Liver (tissue), 3 donors: ENCODE measurements at regions not wholly inside any gene's neighbourhood (a gene's known extent, or its start where the extent isn't known, plus 50 kb on each side); places are given as distances from the start of the nearest gene placed in this dataset.

Experiments used
- GABPA ChIP-seq, 2 donors: IDR thresholded peaks in 1 of 2; conservative IDR thresholded peaks in 1 of 2; 2 replicates each; pipeline ENCODE4 v1.6.1; 2016; ENCODE audit warnings: antibody characterized with exemption in 2 of 2, mild to moderate bottlenecking in 1 of 2, moderate library complexity in 1 of 2
- JUND ChIP-seq, 2 donors: IDR thresholded peaks; 2 replicates each; pipeline ENCODE4 v1.6.1; 2016; ENCODE audit warnings: antibody characterized with exemption in 2 of 2
- RAD21 ChIP-seq, 2 donors: IDR thresholded peaks; 2 replicates each; pipeline ENCODE4 v1.6.1; 2016; ENCODE audit warnings: antibody characterized with exemption in 2 of 2, mild to moderate bottlenecking in 2 of 2
- RXRA ChIP-seq, 2 donors: IDR thresholded peaks; 2 replicates each; pipeline ENCODE4 v1.6.1; 2017 to 2018; ENCODE audit warnings: antibody characterized with exemption in 2 of 2, mild to moderate bottlenecking in 1 of 2
- TAF1 ChIP-seq: conservative IDR thresholded peaks from 2 replicates; pipeline ENCODE4 v1.6.1; 2016; ENCODE audit warnings: antibody characterized with exemption, mild to moderate bottlenecking
- TF ChIP-seq, protein P1 (sequence below): fragments of 150-350 bp; IDR thresholded peaks from 2 replicates; pipeline ENCODE4 v1.5.1; 2017; ENCODE audit warnings: improper control_type of control experiment, low read depth, low read length; ENCODE audit not compliant: missing input control
- TF ChIP-seq, protein P2 (sequence below): IDR thresholded peaks from 2 replicates; pipeline ENCODE4 v1.6.1; 2016; ENCODE audit warnings: antibody characterized with exemption
- TF ChIP-seq, protein P3 (sequence below): IDR thresholded peaks from 2 replicates; pipeline ENCODE4 v1.6.1; 2016; ENCODE audit warnings: antibody characterized with exemption
- TF ChIP-seq, protein P4 (sequence below): IDR thresholded peaks from 2 replicates; pipeline ENCODE4 v1.6.1; 2016; ENCODE audit warnings: antibody characterized with exemption
- donor health status: healthy.
- donor health status: healthy.

DNA sequence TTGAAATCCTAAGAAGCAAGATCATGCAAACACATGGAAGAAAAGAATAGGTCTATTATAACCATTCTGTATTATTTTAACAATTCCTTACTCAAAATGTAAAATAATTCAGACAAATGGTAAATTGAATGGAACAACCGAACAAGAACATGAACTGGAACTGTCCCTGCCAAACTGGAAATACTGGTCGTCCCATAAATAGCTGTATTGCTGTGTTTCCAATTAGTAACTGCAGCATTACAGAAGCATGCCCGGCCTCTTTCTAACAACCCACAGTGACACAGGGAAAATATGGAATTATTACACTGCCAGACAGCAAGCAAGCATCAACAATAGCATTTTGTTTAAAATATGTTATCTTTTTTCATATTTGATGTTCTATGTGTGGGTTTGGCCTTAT lies 1138.5 kb upstream of the PHF14 start:
- no peak for TF ChIP-seq GABPA (IDR thresholded peaks at IDR 0.05 in 1 of 2, conservative IDR thresholded peaks at IDR 0.05 in 1 of 2)
- TF ChIP-seq, protein P1, sequence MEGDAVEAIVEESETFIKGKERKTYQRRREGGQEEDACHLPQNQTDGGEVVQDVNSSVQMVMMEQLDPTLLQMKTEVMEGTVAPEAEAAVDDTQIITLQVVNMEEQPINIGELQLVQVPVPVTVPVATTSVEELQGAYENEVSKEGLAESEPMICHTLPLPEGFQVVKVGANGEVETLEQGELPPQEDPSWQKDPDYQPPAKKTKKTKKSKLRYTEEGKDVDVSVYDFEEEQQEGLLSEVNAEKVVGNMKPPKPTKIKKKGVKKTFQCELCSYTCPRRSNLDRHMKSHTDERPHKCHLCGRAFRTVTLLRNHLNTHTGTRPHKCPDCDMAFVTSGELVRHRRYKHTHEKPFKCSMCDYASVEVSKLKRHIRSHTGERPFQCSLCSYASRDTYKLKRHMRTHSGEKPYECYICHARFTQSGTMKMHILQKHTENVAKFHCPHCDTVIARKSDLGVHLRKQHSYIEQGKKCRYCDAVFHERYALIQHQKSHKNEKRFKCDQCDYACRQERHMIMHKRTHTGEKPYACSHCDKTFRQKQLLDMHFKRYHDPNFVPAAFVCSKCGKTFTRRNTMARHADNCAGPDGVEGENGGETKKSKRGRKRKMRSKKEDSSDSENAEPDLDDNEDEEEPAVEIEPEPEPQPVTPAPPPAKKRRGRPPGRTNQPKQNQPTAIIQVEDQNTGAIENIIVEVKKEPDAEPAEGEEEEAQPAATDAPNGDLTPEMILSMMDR = no peak
- no peak for TF ChIP-seq TAF1
- TF ChIP-seq, protein P2, sequence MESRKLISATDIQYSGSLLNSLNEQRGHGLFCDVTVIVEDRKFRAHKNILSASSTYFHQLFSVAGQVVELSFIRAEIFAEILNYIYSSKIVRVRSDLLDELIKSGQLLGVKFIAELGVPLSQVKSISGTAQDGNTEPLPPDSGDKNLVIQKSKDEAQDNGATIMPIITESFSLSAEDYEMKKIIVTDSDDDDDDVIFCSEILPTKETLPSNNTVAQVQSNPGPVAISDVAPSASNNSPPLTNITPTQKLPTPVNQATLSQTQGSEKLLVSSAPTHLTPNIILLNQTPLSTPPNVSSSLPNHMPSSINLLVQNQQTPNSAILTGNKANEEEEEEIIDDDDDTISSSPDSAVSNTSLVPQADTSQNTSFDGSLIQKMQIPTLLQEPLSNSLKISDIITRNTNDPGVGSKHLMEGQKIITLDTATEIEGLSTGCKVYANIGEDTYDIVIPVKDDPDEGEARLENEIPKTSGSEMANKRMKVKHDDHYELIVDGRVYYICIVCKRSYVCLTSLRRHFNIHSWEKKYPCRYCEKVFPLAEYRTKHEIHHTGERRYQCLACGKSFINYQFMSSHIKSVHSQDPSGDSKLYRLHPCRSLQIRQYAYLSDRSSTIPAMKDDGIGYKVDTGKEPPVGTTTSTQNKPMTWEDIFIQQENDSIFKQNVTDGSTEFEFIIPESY = no peak
- no peak for TF ChIP-seq RAD21 (IDR thresholded peaks at IDR 0.05)
- TF ChIP-seq, protein P3, sequence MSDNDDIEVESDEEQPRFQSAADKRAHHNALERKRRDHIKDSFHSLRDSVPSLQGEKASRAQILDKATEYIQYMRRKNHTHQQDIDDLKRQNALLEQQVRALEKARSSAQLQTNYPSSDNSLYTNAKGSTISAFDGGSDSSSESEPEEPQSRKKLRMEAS = no peak
- TF ChIP-seq RXRA (IDR thresholded peaks at IDR 0.05) = no peak
- no peak for TF ChIP-seq JUND (IDR thresholded peaks at IDR 0.05)
- TF ChIP-seq, protein P4, sequence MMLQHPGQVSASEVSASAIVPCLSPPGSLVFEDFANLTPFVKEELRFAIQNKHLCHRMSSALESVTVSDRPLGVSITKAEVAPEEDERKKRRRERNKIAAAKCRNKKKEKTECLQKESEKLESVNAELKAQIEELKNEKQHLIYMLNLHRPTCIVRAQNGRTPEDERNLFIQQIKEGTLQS = no peak
